Endothelial cell (in vitro differentiated cells): ENCODE measurements at regions not wholly inside any gene's neighbourhood (a gene's known extent, or its start where the extent isn't known, plus 50 kb on each side); places are given as distances from the start of the nearest gene placed in this dataset.

Experiments
- DNase-seq: peaks from one replicate; pipeline ENCODE4 v3.0.0; 2021; ENCODE audit warnings: low spot score
- H3K27ac Mint-ChIP-seq: one replicate; pipeline ENCODE4 v1.8.0; 2021; ENCODE audit warnings: mixed read lengths, inconsistent platforms; ENCODE audit not compliant: unreplicated experiment
- H3K27me3 Mint-ChIP-seq: one replicate; pipeline ENCODE4 v1.8.0; 2021; ENCODE audit warnings: mild to moderate bottlenecking, moderate library complexity, mixed read lengths, inconsistent platforms; ENCODE audit not compliant: unreplicated experiment
- H3K36me3 Mint-ChIP-seq: one replicate; pipeline ENCODE4 v1.8.0; 2021; ENCODE audit warnings: mild to moderate bottlenecking, low read depth, mixed read lengths, inconsistent platforms; ENCODE audit not compliant: unreplicated experiment
- H3K4me1 Mint-ChIP-seq: one replicate; pipeline ENCODE4 v1.8.0; 2021; ENCODE audit warnings: mild to moderate bottlenecking, mixed read lengths, inconsistent platforms; ENCODE audit not compliant: unreplicated experiment
- H3K4me3 Mint-ChIP-seq: one replicate; pipeline ENCODE4 v1.8.0; 2021; ENCODE audit warnings: mild to moderate bottlenecking, mixed read lengths, inconsistent platforms; ENCODE audit not compliant: unreplicated experiment
- H3K9me3 Mint-ChIP-seq: one replicate; pipeline ENCODE4 v1.8.0; 2021; ENCODE audit warnings: mixed read lengths, inconsistent platforms; ENCODE audit not compliant: unreplicated experiment
- TF ChIP-seq, protein P1 (sequence below): fragments of 200-600 bp; sonication (generic); IDR thresholded peaks from one replicate; pipeline ENCODE4 v1.5.0; 2021; ENCODE audit warnings: antibody characterized with exemption; ENCODE audit not compliant: unreplicated experiment

- H3K9me3 Mint-ChIP-seq, result no peaks in the 10 kb centered on the region
- H3K27ac Mint-ChIP-seq, result no peak overlapping the region
- TF ChIP-seq, protein P1, sequence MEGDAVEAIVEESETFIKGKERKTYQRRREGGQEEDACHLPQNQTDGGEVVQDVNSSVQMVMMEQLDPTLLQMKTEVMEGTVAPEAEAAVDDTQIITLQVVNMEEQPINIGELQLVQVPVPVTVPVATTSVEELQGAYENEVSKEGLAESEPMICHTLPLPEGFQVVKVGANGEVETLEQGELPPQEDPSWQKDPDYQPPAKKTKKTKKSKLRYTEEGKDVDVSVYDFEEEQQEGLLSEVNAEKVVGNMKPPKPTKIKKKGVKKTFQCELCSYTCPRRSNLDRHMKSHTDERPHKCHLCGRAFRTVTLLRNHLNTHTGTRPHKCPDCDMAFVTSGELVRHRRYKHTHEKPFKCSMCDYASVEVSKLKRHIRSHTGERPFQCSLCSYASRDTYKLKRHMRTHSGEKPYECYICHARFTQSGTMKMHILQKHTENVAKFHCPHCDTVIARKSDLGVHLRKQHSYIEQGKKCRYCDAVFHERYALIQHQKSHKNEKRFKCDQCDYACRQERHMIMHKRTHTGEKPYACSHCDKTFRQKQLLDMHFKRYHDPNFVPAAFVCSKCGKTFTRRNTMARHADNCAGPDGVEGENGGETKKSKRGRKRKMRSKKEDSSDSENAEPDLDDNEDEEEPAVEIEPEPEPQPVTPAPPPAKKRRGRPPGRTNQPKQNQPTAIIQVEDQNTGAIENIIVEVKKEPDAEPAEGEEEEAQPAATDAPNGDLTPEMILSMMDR, result no peak
- no peaks in the 10 kb centered on the region for H3K36me3 Mint-ChIP-seq
- H3K27me3 Mint-ChIP-seq, result peaks cover 4% of the 10 kb centered on the region
- H3K4me3 Mint-ChIP-seq, result no peak overlapping the region
- H3K4me1 Mint-ChIP-seq, result no peaks in the 10 kb centered on the region
- DNase-seq, result no peak
Measured at GRCh38 chr10:23804125-23804524, 365.2 kb downstream of the OTUD1 start.

GRCh38 chr10:23813687-23814086 lies 374.8 kb downstream of the OTUD1 start:
- Mint-ChIP-seq H3K27me3 (no peaks in the 10 kb centered on the region), H3K27ac (no peak overlapping the region), H3K4me3 (no peak overlapping the region), H3K9me3 (no peaks in the 10 kb centered on the region), H3K4me1 (no peaks in the 10 kb centered on the region), H3K36me3 (no peaks in the 10 kb centered on the region)
- no peak for DNase-seq
- TF ChIP-seq, protein P1, result no peak

GRCh38 chr10:23818484-23818883 lies 379.6 kb downstream of the OTUD1 start:
- peaks cover 1% of the 10 kb centered on the region for H3K27me3 Mint-ChIP-seq
- no peaks in the 10 kb centered on the region for H3K36me3 Mint-ChIP-seq
- TF ChIP-seq, protein P1, result no peak
- H3K9me3 Mint-ChIP-seq, result no peaks in the 10 kb centered on the region
- no peak overlapping the region for H3K4me3 Mint-ChIP-seq
- DNase-seq, result no peak
- no peaks in the 10 kb centered on the region for H3K4me1 Mint-ChIP-seq
- no peak overlapping the region for H3K27ac Mint-ChIP-seq

DNA sequence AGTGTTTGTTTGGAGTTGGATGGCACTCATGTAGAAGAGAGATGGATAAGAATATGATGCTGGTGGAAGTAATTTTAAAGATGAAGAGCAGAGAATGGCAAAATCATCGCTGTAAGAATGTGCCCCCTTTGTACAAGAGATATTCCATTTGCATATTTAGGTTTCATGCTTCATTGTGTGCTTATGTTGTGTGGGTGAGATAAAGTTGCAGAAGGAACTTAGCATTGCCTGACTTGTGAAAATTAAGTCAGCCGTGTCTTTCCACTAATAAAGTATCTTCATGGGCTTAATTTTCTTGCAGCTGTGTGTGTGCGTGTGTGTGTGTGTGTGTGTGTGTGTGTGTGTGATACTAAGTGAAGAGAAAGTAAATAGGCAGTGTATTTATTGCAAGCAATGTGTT lies 381.9 kb downstream of the OTUD1 start:
- TF ChIP-seq, protein P1, result no peak
- Mint-ChIP-seq H3K4me3 (no peak overlapping the region), H3K9me3 (no peaks in the 10 kb centered on the region), H3K36me3 (no peaks in the 10 kb centered on the region), H3K27me3 (peaks cover 1% of the 10 kb centered on the region), H3K27ac (no peak overlapping the region), H3K4me1 (no peaks in the 10 kb centered on the region)
- DNase-seq, result no peak

DNA sequence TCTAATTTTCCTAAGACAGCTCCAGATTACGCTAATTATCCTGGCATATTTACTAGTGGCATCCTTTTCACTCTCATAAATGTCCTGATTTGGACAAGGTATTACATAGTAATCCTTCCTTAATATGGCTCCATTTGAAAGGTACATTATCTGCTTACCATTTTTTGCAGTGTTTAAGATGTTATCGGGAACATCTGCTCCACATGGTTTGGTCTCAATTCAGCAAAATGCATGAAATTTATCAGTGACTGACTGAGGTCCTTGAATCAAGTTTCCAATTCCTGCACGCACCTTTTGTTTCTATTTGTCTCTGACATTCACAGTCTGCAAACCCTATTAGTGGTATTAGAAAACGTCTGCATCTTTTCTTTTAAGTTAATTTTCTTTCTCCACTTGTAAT lies 384.1 kb upstream of the KIAA1217 start:
- Mint-ChIP-seq H3K4me1 (no peaks in the 10 kb centered on the region), H3K27me3 (peaks cover 3% of the 10 kb centered on the region), H3K36me3 (no peaks in the 10 kb centered on the region), H3K4me3 (no peak overlapping the region), H3K27ac (no peak overlapping the region), H3K9me3 (no peaks in the 10 kb centered on the region)
- DNase-seq, result no peak
- TF ChIP-seq, protein P1, result no peak
